AG09309 (cell line): ENCODE measurements at regions not wholly inside any gene's neighbourhood (a gene's known extent, or its start where the extent isn't known, plus 50 kb on each side); places are given as distances from the start of the nearest gene placed in this dataset.

Experiments
- DNase-seq: peaks from one replicate; pipeline ENCODE4 v3.0.0-alpha.2; 2010; ENCODE audit warnings: low read depth
- H3K4me3 ChIP-seq: 2 replicates; pipeline ENCODE4 v1.5.1; 2011; ENCODE audit warnings: mild to moderate bottlenecking, low read depth, low read length, moderate library complexity; ENCODE audit not compliant: control insufficient read depth
- TF ChIP-seq, protein P1 (sequence below): IDR thresholded peaks from 2 replicates; pipeline ENCODE4 v1.5.1; 2011; ENCODE audit warnings: mild to moderate bottlenecking, low read depth, low read length, inconsistent platforms; ENCODE audit not compliant: insufficient read depth, control insufficient read depth; ENCODE audit errors: missing control alignments

DNA sequence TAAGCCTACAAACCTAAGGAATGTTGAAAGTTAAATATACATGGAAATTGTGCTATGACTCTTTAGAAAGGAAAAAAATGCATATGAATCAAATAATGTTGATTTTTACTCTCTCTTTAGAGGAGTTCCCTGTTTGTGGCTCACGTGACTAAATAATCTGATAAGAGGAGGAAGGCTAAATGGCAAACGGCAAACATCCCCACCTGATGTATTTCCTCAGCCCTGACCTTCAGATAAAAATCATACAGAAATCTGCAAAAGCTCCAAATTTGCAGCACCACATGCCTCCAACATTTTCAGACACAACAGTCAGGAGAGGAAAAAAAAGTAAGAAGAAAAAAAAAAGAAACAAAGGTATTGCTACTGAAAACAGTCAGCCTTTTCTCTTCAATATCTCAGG is 423.0 kb upstream of the PSMD7 start:
- no peak for DNase-seq
- TF ChIP-seq, protein P1, sequence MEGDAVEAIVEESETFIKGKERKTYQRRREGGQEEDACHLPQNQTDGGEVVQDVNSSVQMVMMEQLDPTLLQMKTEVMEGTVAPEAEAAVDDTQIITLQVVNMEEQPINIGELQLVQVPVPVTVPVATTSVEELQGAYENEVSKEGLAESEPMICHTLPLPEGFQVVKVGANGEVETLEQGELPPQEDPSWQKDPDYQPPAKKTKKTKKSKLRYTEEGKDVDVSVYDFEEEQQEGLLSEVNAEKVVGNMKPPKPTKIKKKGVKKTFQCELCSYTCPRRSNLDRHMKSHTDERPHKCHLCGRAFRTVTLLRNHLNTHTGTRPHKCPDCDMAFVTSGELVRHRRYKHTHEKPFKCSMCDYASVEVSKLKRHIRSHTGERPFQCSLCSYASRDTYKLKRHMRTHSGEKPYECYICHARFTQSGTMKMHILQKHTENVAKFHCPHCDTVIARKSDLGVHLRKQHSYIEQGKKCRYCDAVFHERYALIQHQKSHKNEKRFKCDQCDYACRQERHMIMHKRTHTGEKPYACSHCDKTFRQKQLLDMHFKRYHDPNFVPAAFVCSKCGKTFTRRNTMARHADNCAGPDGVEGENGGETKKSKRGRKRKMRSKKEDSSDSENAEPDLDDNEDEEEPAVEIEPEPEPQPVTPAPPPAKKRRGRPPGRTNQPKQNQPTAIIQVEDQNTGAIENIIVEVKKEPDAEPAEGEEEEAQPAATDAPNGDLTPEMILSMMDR, result no peak
- H3K4me3 ChIP-seq, result no peak overlapping the region

DNA sequence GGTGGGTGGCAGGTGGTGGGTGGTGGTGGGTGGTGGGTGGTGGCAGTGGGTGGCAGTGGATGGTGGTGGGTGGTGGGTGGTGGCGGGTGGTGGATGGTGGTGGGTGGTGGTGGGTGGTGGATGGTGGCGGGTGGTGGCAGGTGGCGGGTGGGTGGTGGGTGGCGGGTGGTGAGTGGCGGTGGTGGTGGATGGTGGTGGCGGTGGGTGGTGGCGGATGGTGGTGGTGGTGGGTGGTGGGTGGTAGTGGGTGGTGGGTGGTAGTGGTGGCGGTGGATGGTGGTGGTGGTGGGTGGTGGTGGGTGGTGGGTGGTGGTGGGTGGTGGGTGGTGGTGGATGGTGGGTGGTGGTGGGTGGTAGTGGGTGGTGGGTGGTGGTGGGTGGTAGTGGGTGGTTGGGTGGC is 423.8 kb upstream of the PSMD7 start:
- TF ChIP-seq, protein P1, result no peak
- H3K4me3 ChIP-seq, result no peak overlapping the region
- DNase-seq, result no peak

DNA sequence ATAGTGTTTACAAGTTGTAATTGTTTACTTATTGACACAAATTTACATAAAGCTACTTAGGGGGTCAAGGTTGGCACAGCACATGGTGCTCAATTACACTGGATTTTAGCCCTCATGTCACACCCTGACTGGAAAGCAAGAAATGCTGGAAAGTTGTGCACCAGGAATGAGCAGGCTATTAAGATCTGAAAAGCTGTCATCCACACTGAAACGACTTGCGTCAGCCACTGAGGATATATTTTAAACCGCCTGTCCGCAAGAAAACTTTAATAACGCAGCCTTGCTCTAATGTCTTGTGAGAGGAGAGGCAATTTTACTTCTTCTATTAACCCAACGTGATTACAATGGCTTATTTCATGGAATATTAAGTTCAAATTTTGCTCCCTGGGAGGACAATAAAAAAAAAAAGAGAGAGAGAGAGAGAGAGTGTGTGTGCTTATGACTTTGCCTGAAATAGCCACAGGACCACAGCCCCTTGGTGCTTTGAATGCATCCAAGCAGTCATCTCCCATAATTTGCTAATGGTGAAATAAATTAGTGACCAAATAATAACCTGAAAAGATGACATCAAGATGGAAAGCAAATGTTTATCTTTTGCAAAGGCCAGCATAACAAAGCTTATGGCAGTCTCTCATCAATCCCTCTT is 425.4 kb upstream of the PSMD7 start:
- TF ChIP-seq, protein P1, result no peak
- no peak for DNase-seq
- no peak overlapping the region for H3K4me3 ChIP-seq

DNA sequence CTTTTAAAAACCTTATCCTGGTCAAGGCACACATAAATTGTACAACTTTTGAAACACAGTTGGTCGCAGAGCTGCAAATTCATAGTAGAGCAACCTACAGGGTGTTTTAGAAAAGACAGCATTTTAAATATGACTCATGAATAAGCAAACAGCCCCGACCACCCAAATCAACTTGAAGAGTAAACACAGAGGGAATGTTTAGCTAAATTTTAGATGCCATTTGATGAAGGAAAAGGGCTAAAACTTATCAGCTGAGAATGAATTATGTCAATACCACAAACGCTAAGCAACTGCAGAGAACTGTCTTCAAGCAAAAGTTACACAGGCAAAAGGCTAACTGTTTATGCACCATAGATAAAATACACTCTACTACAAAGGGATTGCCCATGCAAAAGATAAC is 427.5 kb upstream of the PSMD7 start:
- no peak overlapping the region for H3K4me3 ChIP-seq
- TF ChIP-seq, protein P1, result no peak
- no peak for DNase-seq

DNA sequence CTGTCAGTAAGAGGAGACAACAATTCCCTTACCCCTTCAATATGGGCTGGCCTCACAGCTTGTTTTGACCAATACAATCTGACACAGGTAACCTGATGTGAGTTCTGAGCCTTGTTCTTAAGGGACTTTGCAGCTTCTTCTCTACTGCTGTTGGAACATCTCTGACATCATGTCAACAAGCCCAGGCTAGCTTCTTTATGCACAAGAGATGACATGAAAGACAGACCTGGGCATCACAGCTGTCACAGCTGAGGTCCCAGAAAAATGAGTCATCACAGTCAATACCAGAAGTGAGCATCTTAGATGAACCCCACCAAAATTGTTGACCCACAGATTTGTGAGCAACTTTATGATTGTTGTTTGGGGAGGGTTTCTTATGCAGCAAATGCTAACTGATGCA is 431.7 kb upstream of the PSMD7 start:
- DNase-seq, result no peak
- no peak overlapping the region for H3K4me3 ChIP-seq
- TF ChIP-seq, protein P1, result no peak

DNA sequence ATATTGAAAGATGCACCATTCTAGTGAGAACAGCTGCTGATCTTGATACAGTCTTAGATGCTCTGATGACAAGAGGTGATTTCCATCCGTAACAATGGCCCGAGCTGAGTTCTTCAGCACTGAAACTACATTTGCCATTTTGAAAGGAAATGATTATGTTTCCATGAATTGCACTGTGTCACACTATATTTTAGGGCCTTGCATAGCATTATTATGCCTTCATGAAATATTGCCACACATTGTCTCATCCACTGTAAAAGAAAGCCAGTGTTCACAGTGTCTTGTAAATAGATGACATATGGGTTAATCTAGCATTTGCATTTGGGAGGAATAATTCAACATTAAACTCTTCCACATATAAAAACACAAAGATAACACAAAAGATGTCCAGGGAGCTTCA is 438.3 kb upstream of the PSMD7 start:
- no peak overlapping the region for H3K4me3 ChIP-seq
- no peak for DNase-seq

More for the DNA sequence above, 438.3 kb upstream of the PSMD7 start:
- TF ChIP-seq, protein P1, result no peak
